Prostate gland (tissue), 2 donors: ENCODE measurements at regions not wholly inside any gene's neighbourhood (a gene's known extent, or its start where the extent isn't known, plus 50 kb on each side); places are given as distances from the start of the nearest gene placed in this dataset.

ENCODE experiments used
- POLR2A ChIP-seq: fragments of 450-650 bp; IDR thresholded peaks from one replicate; pipeline ENCODE4 v1.6.1; 2016; ENCODE audit warnings: antibody characterized with exemption, mild to moderate bottlenecking
- TF ChIP-seq, protein P1 (sequence below), 4 experiments: fragments of 200-600 bp in 2 of 4; fragments of 450-650 bp in 2 of 4; sonication (generic) in 2 of 4; IDR thresholded peaks; 1 replicate in 3 of 4; 2 replicates in 1 of 4; pipeline ENCODE4 v1.5.1; 2016 to 2019; ENCODE audit warnings: antibody characterized with exemption in 4 of 4, mild to moderate bottlenecking in 2 of 4, moderate library complexity in 2 of 4

DNA sequence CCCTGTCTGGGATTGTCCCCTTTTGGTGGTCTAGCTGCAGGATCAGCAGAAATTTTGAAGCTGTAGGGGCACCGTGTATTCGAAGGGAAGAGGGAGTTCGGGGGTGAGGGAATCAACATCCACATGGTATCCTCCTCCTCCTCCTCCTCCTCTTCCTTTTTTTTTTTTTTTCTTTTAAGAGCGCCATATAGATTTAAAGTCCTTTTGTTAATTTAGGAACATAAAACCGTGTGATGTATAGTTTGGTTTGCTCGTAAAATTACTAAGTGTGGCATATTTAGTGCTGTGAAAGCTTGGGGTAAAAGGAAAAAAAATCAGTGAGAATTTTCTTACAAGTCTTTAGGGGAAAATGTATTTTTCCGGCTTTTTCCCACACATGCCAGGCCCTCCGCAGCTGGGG is 50.1 kb upstream of the GSE1 start:
- TF ChIP-seq POLR2A: no peak
- TF ChIP-seq, protein P1, sequence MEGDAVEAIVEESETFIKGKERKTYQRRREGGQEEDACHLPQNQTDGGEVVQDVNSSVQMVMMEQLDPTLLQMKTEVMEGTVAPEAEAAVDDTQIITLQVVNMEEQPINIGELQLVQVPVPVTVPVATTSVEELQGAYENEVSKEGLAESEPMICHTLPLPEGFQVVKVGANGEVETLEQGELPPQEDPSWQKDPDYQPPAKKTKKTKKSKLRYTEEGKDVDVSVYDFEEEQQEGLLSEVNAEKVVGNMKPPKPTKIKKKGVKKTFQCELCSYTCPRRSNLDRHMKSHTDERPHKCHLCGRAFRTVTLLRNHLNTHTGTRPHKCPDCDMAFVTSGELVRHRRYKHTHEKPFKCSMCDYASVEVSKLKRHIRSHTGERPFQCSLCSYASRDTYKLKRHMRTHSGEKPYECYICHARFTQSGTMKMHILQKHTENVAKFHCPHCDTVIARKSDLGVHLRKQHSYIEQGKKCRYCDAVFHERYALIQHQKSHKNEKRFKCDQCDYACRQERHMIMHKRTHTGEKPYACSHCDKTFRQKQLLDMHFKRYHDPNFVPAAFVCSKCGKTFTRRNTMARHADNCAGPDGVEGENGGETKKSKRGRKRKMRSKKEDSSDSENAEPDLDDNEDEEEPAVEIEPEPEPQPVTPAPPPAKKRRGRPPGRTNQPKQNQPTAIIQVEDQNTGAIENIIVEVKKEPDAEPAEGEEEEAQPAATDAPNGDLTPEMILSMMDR (IDR thresholded peaks at IDR 0.05): no peak
